GM18517 (cell line): ENCODE measurements at regions not wholly inside any gene's neighbourhood (a gene's known extent, or its start where the extent isn't known, plus 50 kb on each side); places are given as distances from the start of the nearest gene placed in this dataset.

Source experiments
- ATAC-seq: cut with Tn5 transposase; IDR thresholded peaks from one replicate; pipeline ENCODE4 v1.9.1; 2021; ENCODE audit warnings: mild to moderate bottlenecking, moderate library complexity; ENCODE audit not compliant: unreplicated experiment

- ATAC-seq = no peak
Observed at GRCh38 chr1:93746021-93746812, 64.6 kb upstream of the BCAR3 start.

GRCh38 chr1:93744299-93744988, 62.8 kb upstream of the BCAR3 start:
- no peak for ATAC-seq

DNA sequence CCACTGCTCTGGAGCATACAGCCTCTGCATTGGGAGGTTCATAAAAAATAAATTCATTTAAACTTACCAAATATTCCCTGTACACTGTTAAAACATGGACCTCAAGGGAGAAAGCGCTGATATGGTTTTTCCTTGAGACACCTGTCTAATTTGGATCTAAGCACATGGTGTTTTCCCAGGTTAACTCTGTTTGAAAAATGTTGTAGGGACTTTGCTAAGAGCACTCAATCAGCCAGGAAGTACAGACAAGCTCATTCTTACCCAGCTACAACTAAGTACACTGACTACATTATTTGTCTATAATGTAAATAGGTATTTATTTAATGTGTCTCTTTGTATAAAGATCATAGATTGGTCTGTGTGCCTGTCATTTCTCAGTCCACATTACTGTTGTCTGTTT, 61.8 kb upstream of the BCAR3 start:
- ATAC-seq = no peak

DNA sequence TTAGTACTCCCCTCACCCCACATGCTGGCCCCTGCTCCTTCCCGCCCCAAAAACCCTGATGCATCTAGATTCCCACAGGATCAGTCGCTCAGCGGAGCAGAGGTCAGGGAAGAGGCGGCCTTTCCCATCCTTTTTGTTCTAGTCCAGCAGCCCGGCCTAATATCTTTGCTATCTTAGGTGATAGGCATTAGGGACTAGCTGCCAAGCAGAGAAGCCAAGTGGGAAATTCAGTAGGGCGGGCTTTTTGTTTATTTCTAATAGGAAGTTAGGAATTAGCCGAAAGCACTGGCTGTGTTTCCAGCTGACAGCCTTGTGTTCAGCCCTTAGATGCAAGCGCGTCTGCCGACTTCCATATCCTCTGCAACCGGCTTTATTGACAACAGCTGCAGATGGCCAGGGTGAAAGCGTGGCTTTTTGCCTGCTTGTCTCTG, 59.0 kb upstream of the BCAR3 start:
- ATAC-seq = no peak

GRCh38 chr1:93740157-93740556, 58.5 kb upstream of the BCAR3 start:
- ATAC-seq = no peak

- ATAC-seq = no peak
Observed at GRCh38 chr1:93739472-93739871, 57.8 kb upstream of the BCAR3 start.

GRCh38 chr1:93738926-93739325, 57.3 kb upstream of the BCAR3 start:
- no peak for ATAC-seq

- ATAC-seq = no peak
Observed at GRCh38 chr1:93738075-93738622, 56.5 kb upstream of the BCAR3 start.

DNA sequence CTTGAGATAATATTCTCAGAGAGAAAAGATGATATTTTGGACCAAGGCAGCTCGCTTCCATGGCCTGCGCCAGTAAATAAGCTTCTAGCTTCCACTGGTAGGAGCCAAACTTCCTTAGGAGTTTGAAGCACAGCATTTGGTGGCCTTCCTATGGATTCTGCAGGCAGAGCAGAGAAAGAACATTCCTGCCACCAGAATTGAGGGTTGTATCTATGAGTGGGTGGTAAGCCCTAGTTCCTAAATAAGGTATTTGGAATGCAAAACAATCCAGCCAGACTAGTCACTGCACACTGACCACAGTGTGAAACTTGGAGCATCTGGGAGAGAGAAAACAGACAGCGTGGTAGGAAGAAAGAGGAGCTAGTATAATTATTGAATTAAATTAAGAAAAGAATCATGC, 54.1 kb upstream of the BCAR3 start:
- ATAC-seq = no peak

DNA sequence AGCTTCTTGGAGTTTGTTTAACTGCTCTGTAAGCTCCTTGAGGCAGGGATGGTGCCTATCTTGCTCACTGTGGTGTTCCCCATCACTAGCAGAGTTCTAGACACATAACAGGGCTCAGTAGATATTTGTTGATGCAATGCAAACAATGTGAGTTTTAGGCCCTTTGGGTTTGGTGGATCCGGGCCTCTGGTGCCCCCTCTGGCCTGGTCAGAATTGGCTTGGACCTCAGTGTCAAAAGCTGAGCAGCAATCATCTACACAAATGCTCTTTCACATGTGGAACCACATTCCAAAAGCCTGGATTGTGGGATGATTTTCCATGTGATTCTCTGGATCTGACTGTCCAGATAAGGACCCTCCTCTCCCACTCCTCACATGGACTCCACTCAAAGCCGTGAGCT, 53.4 kb upstream of the BCAR3 start:
- no peak for ATAC-seq

DNA sequence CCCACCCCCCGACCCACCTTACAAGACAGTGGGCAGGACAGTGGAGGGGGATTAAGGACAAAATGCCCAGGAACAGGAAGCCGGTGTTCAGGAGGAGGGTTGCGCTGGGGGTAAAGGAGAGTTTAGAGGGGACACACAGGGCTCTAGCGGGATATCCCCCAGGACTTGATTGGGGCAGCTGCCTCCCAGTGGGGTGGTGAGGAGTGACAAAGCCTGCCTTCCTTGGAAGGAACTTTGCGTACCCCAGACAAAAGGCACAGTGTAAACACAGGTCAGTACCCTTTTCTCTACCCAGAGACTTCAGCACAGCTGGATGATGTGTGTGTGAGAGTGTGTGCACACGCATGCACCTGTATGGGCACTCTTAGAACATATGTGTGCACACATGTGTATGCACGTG, 51.7 kb upstream of the BCAR3 start:
- no peak for ATAC-seq

GRCh38 chr1:93732514-93732913, 50.9 kb upstream of the BCAR3 start:
- no peak for ATAC-seq
